Calu3 (cell line): ENCODE measurements at regions not wholly inside any gene's neighbourhood (a gene's known extent, or its start where the extent isn't known, plus 50 kb on each side); places are given as distances from the start of the nearest gene placed in this dataset.

ENCODE experiments used
- BruUV-seq: library from RNA; stranded (reverse); fragments of 400-500 nt; replicated peaks from 2 replicates; lab custom pipeline; 2021; lab: Mats Ljungman, UMichigan
- CTCF ChIA-PET: fragments of 300-600 bp; sonication (Branson Sonifier 250); formaldehyde crosslinking; loops from one replicate; lab custom pipeline; 2022; ENCODE audit warnings: antibody characterized with exemption; lab: Charles Lee
- DNase-seq: peaks from one replicate; pipeline ENCODE4 v3.0.0; 2022
- H3K27ac Mint-ChIP-seq: one replicate; pipeline ENCODE4 v1.8.0; 2022; ENCODE audit warnings: mixed read lengths; ENCODE audit not compliant: unreplicated experiment
- H3K27me3 Mint-ChIP-seq: one replicate; pipeline ENCODE4 v1.8.0; 2022; ENCODE audit warnings: mixed read lengths; ENCODE audit not compliant: unreplicated experiment
- H3K36me3 Mint-ChIP-seq: one replicate; pipeline ENCODE4 v1.8.0; 2022; ENCODE audit warnings: mild to moderate bottlenecking, moderate library complexity, mixed read lengths; ENCODE audit not compliant: insufficient read depth, unreplicated experiment
- H3K4me1 Mint-ChIP-seq: one replicate; pipeline ENCODE4 v1.8.0; 2022; ENCODE audit warnings: mild to moderate bottlenecking, low read depth, mixed read lengths; ENCODE audit not compliant: unreplicated experiment
- H3K4me3 Mint-ChIP-seq: one replicate; pipeline ENCODE4 v1.8.0; 2022; ENCODE audit warnings: mild to moderate bottlenecking, low read depth, moderate library complexity, mixed read lengths; ENCODE audit not compliant: unreplicated experiment
- H3K9me3 Mint-ChIP-seq: one replicate; pipeline ENCODE4 v1.8.0; 2022; ENCODE audit warnings: low read depth, mixed read lengths; ENCODE audit not compliant: unreplicated experiment
- CTCF ChIP-seq: fragments of 200-600 bp; IDR thresholded peaks from one replicate; pipeline ENCODE4 v1.8.0; 2022; ENCODE audit warnings: antibody characterized with exemption; ENCODE audit not compliant: unreplicated experiment
- intact Hi-C: fragments of 100-400 bp; cut with micrococcal nuclease; formaldehyde crosslinking; loops from one replicate; pipeline ENCODE4 v1.10.0; 2022; ENCODE audit not compliant: unreplicated experiment

GRCh38 chr9:119597499-119597898 lies 228.3 kb upstream of the BRINP1 start:
- no peaks in the 10 kb centered on the region for H3K27me3 Mint-ChIP-seq
- intact Hi-C loops = no loop called here
- no peak for DNase-seq
- H3K4me3 Mint-ChIP-seq = no peak overlapping the region
- H3K4me1 Mint-ChIP-seq = no peaks in the 10 kb centered on the region
- peaks cover 6% of the 10 kb centered on the region for H3K9me3 Mint-ChIP-seq
- no peak overlapping the region for H3K27ac Mint-ChIP-seq
- no peak for TF ChIP-seq CTCF
- CTCF ChIA-PET = no interaction called here
- H3K36me3 Mint-ChIP-seq = no peaks in the 10 kb centered on the region
- BruUV-seq = no TSS peak

- CTCF ChIA-PET = no interaction called here
- H3K27ac Mint-ChIP-seq = no peak overlapping the region
- intact Hi-C loops = no loop called here
- H3K4me1 Mint-ChIP-seq = no peaks in the 10 kb centered on the region
- peaks cover 8% of the 10 kb centered on the region for H3K9me3 Mint-ChIP-seq
- no peaks in the 10 kb centered on the region for H3K27me3 Mint-ChIP-seq
- H3K36me3 Mint-ChIP-seq = no peaks in the 10 kb centered on the region
- H3K4me3 Mint-ChIP-seq = no peak overlapping the region
- no peak for DNase-seq
- no peak for TF ChIP-seq CTCF
- no TSS peak for BruUV-seq
Measured at GRCh38 chr9:119596703-119597102, 227.5 kb upstream of the BRINP1 start.

- Mint-ChIP-seq H3K4me1 (no peaks in the 10 kb centered on the region), H3K9me3 (peaks cover 14% of the 10 kb centered on the region), H3K36me3 (no peaks in the 10 kb centered on the region), H3K27ac (no peak overlapping the region), H3K27me3 (no peaks in the 10 kb centered on the region), H3K4me3 (no peak overlapping the region)
- BruUV-seq = no TSS peak
- no peak for TF ChIP-seq CTCF
- intact Hi-C loops = no loop called here
- CTCF ChIA-PET = no interaction called here
- no peak for DNase-seq
Measured at GRCh38 chr9:119588874-119589744, 219.9 kb upstream of the BRINP1 start.

- Mint-ChIP-seq H3K36me3 (no peaks in the 10 kb centered on the region), H3K27me3 (no peaks in the 10 kb centered on the region), H3K27ac (no peak overlapping the region), H3K9me3 (peaks cover 3% of the 10 kb centered on the region), H3K4me1 (no peaks in the 10 kb centered on the region), H3K4me3 (no peak overlapping the region)
- no TSS peak for BruUV-seq
- intact Hi-C loops = no loop called here
- no peak for DNase-seq
- CTCF ChIA-PET = no interaction called here
- no peak for TF ChIP-seq CTCF
Measured at GRCh38 chr9:119577881-119578280, 208.6 kb upstream of the BRINP1 start.
